GM10266 (cell line): ENCODE measurements at regions not wholly inside any gene's neighbourhood (a gene's known extent, or its start where the extent isn't known, plus 50 kb on each side); places are given as distances from the start of the nearest gene placed in this dataset.
"Not testable (repeated sequence)": the region's sequence is repeated elsewhere in the genome, so short reads cannot be mapped to it uniquely, and the experiment has no call there.

ENCODE experiments used
- DNase-seq: peaks from one replicate; pipeline ENCODE4 v3.0.0; 2012; ENCODE audit errors: extremely low spot score
- CTCF ChIP-seq: IDR thresholded peaks from 2 replicates; pipeline ENCODE4 v1.5.1; 2012; ENCODE audit warnings: mild to moderate bottlenecking, low read depth; ENCODE audit not compliant: control insufficient read depth, insufficient read depth; ENCODE audit errors: missing control alignments

DNA sequence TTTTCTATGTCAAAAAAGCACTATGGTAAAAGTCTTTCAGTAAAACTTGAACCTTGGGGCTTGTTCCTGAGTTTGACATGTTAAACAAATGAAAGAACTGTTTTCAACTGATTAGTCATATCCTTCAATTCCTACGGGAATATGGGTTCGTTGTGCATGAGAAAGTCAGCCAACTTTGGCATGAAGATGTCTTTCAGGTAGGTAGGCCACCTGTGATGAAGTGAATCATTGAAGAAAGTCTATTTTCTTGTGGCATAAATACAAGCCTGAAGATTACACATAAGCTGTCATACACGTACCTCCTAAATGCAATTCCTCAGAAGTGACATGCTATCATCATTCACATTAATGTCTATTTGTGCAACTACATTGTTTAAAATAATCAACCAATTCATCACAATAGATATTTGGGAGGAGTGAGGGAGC is 513.0 kb downstream of the IRS2 start:
- DNase-seq: no peak

DNA sequence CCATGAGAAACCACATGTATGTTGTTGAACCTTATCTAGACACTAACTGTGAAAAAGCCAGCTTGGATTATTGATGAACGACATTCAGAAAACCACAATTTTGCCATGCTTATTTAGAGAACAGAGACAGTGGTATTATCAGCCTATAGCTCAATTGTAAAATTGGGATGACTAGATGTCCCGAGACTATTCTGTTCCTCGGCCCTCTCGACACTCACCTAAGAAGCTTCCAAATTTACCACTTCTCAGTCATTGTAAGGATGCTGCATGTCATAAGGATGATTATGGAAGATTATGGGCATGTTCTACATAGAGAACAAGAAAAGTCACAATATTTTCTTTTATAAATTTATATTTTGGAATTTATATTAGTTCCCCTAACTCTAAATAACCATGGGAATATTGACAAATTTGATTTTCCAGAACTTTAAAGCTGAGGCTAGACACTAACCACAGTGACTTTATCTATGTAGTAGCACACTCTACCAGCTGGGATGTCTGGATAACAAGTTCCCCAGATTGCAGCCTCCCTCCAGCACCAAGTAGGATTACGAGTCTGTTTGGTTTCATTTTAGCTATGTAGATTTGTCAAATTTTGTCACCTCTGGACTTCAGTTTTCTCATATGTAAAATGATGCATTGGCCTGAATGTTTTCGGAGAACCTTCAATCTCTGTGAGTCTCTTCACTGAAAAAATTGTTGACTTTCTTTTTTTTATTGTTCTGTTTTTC is 513.6 kb downstream of the IRS2 start:
- TF ChIP-seq CTCF: no peak
- DNase-seq: no peak

More for the DNA sequence above, 513.0 kb downstream of the IRS2 start:
- no peak for TF ChIP-seq CTCF

DNA sequence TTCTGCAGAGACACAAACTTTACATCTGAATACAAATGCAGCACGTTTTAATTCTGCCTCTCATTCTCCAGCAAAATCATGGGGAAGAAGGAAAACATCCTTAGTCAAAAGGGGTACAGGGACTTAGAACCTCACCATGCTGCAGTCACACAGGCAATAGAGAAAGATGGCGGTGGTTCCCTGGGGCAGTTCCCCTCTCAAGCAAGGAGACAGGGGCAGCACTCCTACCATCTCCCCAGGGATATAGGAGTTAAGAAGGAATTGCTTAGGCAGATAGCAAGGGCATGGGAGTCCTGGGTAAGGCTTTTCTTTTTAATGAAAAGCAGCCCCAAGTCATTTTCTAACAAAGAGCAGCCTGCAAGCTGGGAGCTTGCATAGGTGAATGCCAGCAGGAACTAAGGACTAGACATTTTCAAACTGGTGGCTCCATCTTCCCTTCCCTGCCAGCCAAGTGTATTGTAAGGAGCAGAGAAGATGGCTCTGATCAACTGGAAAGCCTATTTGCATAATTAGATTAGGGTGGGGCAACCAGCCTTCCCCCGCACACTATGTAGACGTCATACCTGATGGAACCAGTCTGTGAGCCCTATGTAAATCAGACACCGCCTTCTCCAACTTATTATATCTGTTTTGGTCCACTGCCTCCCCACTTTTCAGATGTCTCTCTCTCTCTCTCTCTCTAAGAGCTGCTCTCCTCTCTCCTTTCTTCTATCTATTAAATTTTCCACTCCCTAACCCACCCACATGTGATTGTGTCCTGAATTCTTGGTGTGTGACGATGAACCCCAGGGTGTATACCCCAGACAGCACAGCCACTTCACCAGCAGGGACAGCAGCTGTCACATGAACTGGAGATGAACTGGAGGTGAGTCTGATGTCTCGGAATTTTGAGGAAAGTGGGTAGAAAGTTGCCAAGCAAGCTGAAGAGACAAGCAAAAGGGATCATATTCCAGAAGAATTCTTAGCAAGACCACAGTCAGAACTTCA is 514.5 kb downstream of the IRS2 start:
- no peak for TF ChIP-seq CTCF
- no peak for DNase-seq

DNA sequence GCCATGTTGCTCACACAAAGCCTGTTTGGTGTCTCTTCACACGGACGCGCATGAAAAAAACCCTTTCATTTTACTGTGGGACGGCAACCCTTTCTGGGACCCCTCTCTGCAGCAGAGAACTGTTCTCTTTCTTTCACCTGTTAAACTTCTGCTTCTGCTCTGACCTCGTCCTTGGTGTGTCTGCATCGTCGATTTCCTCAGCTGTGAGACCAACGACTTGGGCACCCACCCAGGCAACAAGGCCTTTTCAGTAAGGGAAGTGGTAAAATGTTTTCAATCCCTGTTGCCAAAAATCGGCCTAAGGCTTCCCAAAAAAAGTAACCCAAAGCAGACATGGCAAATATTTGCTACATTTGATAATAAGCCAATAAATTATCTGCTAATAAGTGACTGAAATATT is 515.3 kb downstream of the IRS2 start:
- no peak for TF ChIP-seq CTCF
- no peak for DNase-seq

- DNase-seq: not testable (repeated sequence)
Measured at GRCh38 chr13:109269381-109269780, 517.0 kb downstream of the IRS2 start.

GRCh38 chr13:109268492-109268891 is 517.9 kb downstream of the IRS2 start:
- DNase-seq: not testable (repeated sequence)

DNA sequence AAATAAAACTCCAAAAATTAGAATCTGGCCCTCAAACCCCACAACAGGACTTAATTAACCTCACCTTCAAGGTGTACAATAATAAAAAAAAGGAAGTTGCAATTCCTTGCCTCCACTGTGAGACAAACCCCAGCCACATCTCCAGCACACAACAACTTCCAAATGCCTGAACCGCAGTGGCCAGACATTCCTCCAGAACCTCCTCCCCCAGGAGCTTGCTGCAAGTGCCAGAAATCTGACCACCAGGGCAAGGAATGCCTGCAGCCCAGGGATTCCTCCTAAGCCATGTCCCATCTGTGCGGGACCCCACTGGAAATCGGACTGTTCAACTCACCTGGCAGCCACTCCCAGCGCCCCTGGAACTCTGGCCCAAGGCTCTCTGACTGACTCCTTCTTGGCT is 519.0 kb downstream of the IRS2 start:
- not testable (repeated sequence) for DNase-seq

DNA sequence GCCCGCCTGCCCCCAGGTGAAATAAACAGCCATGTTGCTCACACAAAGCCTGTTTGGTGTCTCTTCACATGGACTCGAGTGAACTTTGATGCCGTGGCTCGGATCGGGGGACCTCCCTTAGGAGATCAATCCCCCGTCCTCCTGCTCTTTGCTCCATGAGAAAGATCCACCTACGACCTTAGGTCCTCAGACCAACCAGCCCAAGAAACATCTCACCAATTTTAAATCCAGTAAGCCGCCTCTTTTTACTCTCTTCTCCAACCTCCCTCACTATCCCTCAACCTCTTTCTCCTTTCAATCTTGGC is 521.0 kb downstream of the IRS2 start:
- not testable (repeated sequence) for DNase-seq

- DNase-seq: not testable (repeated sequence)
Measured at GRCh38 chr13:109264603-109265437, 521.6 kb downstream of the IRS2 start.

DNA sequence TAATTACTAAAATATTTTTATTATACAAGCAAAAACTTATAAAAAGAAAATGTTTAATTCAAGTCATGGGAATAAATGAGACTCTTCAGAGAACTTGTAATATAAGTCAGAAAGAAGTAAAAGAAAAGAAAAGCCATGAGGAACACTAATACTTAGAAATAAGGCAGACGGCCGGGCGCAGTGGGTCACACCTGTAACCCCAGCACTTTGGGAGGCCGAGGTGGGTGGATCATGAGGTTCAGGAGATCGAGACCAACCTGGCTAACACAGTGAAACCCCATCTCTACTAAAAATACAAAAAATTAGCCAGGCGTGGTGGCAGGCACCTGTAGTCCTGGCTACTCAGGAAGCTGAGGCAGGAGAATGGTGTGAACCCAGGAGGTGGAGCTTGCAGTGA is 528.6 kb downstream of the IRS2 start:
- not testable (repeated sequence) for DNase-seq
